ENCODE measurements at regions not wholly inside any gene's neighbourhood (a gene's known extent, or its start where the extent isn't known, plus 50 kb on each side); places are given as distances from the start of the nearest gene placed in this dataset.

GRCh38 chr13:63409791-63410351 lies 1994.2 kb upstream of the PCDH20 start:
- no peak for TF ChIP-seq CTCF (IDR thresholded peaks at IDR 0.05; ENCODE audit: borderline replicate concordance, insufficient read depth, low read depth, low read length)
- H3K4me3 ChIP-seq (ENCODE audit: low read depth, low read length) = no peak overlapping the region

- no peak for TF ChIP-seq CTCF (IDR thresholded peaks at IDR 0.05; ENCODE audit: borderline replicate concordance, insufficient read depth, low read depth, low read length)
- H3K4me3 ChIP-seq (ENCODE audit: low read depth, low read length) = no peak overlapping the region
Measured at GRCh38 chr13:63408331-63409189, 1992.9 kb upstream of the PCDH20 start.

GRCh38 chr13:63403733-63404132 lies 1988.1 kb upstream of the PCDH20 start:
- no peak for TF ChIP-seq CTCF (IDR thresholded peaks at IDR 0.05; ENCODE audit: borderline replicate concordance, insufficient read depth, low read depth, low read length)
- no peak overlapping the region for H3K4me3 ChIP-seq (ENCODE audit: low read depth, low read length)

- TF ChIP-seq CTCF (IDR thresholded peaks at IDR 0.05; ENCODE audit: borderline replicate concordance, insufficient read depth, low read depth, low read length) = no peak
Measured at GRCh38 chr13:63396746-63397145, 1981.1 kb upstream of the PCDH20 start.

GRCh38 chr13:63393112-63393511 lies 1977.5 kb upstream of the PCDH20 start:
- H3K4me3 ChIP-seq (ENCODE audit: low read depth, low read length) = no peak overlapping the region
- no peak for TF ChIP-seq CTCF (IDR thresholded peaks at IDR 0.05; ENCODE audit: borderline replicate concordance, insufficient read depth, low read depth, low read length)

More at GRCh38 chr13:63396746-63397145, 1981.1 kb upstream of the PCDH20 start:
- no peak overlapping the region for H3K4me3 ChIP-seq (ENCODE audit: low read depth, low read length)

- no peak overlapping the region for H3K4me3 ChIP-seq (ENCODE audit: low read depth, low read length)
- TF ChIP-seq CTCF (IDR thresholded peaks at IDR 0.05; ENCODE audit: borderline replicate concordance, insufficient read depth, low read depth, low read length) = no peak
Measured at GRCh38 chr13:63389756-63390155, 1974.1 kb upstream of the PCDH20 start.
